IMR-90 (cell line): ENCODE measurements at regions not wholly inside any gene's neighbourhood (a gene's known extent, or its start where the extent isn't known, plus 50 kb on each side); places are given as distances from the start of the nearest gene placed in this dataset.

ENCODE experiments used
- ATAC-seq: fragments of 200-7000 bp; cut with Tn5 transposase; 2 replicates; pipeline ENCODE4 v1.9.1; 2020; ENCODE audit warnings: low read depth, mild to moderate bottlenecking, moderate library complexity
- BruUV-seq: library from RNA; stranded (reverse); fragments of 400-500 nt; replicated peaks from 2 replicates; lab custom pipeline; 2021; lab: Mats Ljungman, UMichigan
- CTCF ChIA-PET: fragments of 300-600 bp; formaldehyde crosslinking; extraction: SDS; loops from one replicate; lab custom pipeline; 2021; ENCODE audit warnings: antibody characterized with exemption; lab: Yijun Ruan, JAX
- POLR2A ChIA-PET: fragments of 300-600 bp; sonication (Branson Sonifier 250); formaldehyde crosslinking; loops from one replicate; lab custom pipeline; 2022; ENCODE audit warnings: antibody characterized with exemption; ENCODE audit not compliant: unreplicated experiment; lab: Charles Lee
- DNase-seq: peaks from one replicate; pipeline ENCODE4 v3.0.0; 2013
- H2AFZ ChIP-seq: replicated peaks from 2 replicates; pipeline ENCODE3; 2013; ENCODE audit warnings: low read length, mild to moderate bottlenecking; ENCODE audit not compliant: poor library complexity
- H2AK5ac ChIP-seq: 2 replicates; pipeline ENCODE4 v1.6.1; 2013; ENCODE audit warnings: low read depth, low read length, inconsistent platforms
- H2AK9ac ChIP-seq: replicated peaks from 2 replicates; pipeline ENCODE3; 2013; ENCODE audit warnings: mild to moderate bottlenecking, low read depth, low read length, moderate library complexity; ENCODE audit not compliant: poor library complexity
- H2BK120ac ChIP-seq: 2 replicates; pipeline ENCODE4 v1.6.1; 2013; ENCODE audit warnings: low read depth, low read length, inconsistent platforms
- H2BK15ac ChIP-seq: 3 replicates; pipeline ENCODE4 v1.6.1; 2013; ENCODE audit warnings: low read depth, low read length, inconsistent platforms
- H2BK20ac ChIP-seq: 2 replicates; pipeline ENCODE4 v1.6.1; 2013; ENCODE audit warnings: low read depth, mild to moderate bottlenecking, inconsistent platforms, low read length, moderate library complexity
- H2BK5ac ChIP-seq: 2 replicates; pipeline ENCODE4 v1.6.1; 2013; ENCODE audit warnings: mild to moderate bottlenecking, low read depth, low read length, inconsistent platforms; ENCODE audit not compliant: poor library complexity, severe bottlenecking
- H3K14ac ChIP-seq: replicated peaks from 2 replicates; pipeline ENCODE4 v1.6.1; 2013; ENCODE audit warnings: low read depth, low read length, inconsistent platforms
- H3K18ac ChIP-seq: 2 replicates; pipeline ENCODE4 v1.6.1; 2013; ENCODE audit warnings: low read depth, low read length, control low read depth
- H3K23ac ChIP-seq: 2 replicates; pipeline ENCODE4 v1.6.1; 2013; ENCODE audit warnings: low read depth, low read length, inconsistent platforms
- H3K27ac ChIP-seq: 2 replicates; pipeline ENCODE4 v1.5.1; 2013; ENCODE audit warnings: mild to moderate bottlenecking, control low read depth, low read length; ENCODE audit not compliant: insufficient read depth
- H3K27me3 ChIP-seq: 2 replicates; pipeline ENCODE4 v1.6.1; 2013; ENCODE audit warnings: low read length; ENCODE audit not compliant: control insufficient read depth, insufficient read depth
- H3K36me3 ChIP-seq: 2 replicates; pipeline ENCODE4 v1.6.1; 2013; ENCODE audit warnings: low read length, mixed read lengths; ENCODE audit not compliant: control insufficient read depth, insufficient read depth
- H3K4ac ChIP-seq: 2 replicates; pipeline ENCODE4 v1.6.1; 2013; ENCODE audit warnings: low read depth, low read length, inconsistent platforms
- H3K4me1 ChIP-seq: 2 replicates; pipeline ENCODE4 v1.6.1; 2013; ENCODE audit warnings: low read length, mixed read lengths; ENCODE audit not compliant: control insufficient read depth, insufficient read depth
- H3K4me2 ChIP-seq: 2 replicates; pipeline ENCODE4 v1.6.1; 2013; ENCODE audit warnings: low read depth, mild to moderate bottlenecking, control low read depth, low read length, moderate library complexity
- H3K4me3 ChIP-seq: 2 replicates; pipeline ENCODE4 v1.5.1; 2013; ENCODE audit warnings: low read depth, mild to moderate bottlenecking, control low read depth, low read length, moderate library complexity; ENCODE audit not compliant: insufficient read depth
- H3K56ac ChIP-seq: 2 replicates; pipeline ENCODE4 v1.6.1; 2013; ENCODE audit warnings: low read length, inconsistent platforms; ENCODE audit not compliant: insufficient read depth; ENCODE audit errors: extremely low read depth
- H3K79me1 ChIP-seq, 2 experiments: 2 replicates each; pipeline ENCODE4 v1.6.1; 2013; ENCODE audit warnings: low read length in 2 of 2, inconsistent platforms in 1 of 2, low read depth in 1 of 2
- H3K9ac ChIP-seq: 2 replicates; pipeline ENCODE4 v1.6.1; 2013; ENCODE audit warnings: low read depth, low read length, control low read depth
- H3K9me1 ChIP-seq: 2 replicates; pipeline ENCODE4 v1.6.1; 2013; ENCODE audit warnings: low read length, inconsistent platforms; ENCODE audit not compliant: insufficient read depth
- H3K9me3 ChIP-seq: 2 replicates; pipeline ENCODE4 v1.6.1; 2013; ENCODE audit warnings: low read length; ENCODE audit not compliant: control insufficient read depth, insufficient read depth
- H4K20me1 ChIP-seq: 2 replicates; pipeline ENCODE4 v1.6.1; 2013; ENCODE audit warnings: low read length, inconsistent platforms; ENCODE audit not compliant: insufficient read depth
- H4K5ac ChIP-seq: 2 replicates; pipeline ENCODE4 v1.6.1; 2013; ENCODE audit warnings: mild to moderate bottlenecking, low read depth, low read length, control low read depth
- H4K8ac ChIP-seq, 2 experiments: 2 replicates each; pipeline ENCODE4 v1.6.1; 2013; ENCODE audit warnings: low read depth in 2 of 2, low read length in 2 of 2, control low read depth in 1 of 2, inconsistent platforms in 1 of 2
- H4K91ac ChIP-seq: 2 replicates; pipeline ENCODE4 v1.6.1; 2013; ENCODE audit warnings: low read depth, low read length, inconsistent platforms; ENCODE audit not compliant: insufficient read depth
- CHD1 ChIP-seq: IDR thresholded peaks from 2 replicates; pipeline ENCODE4 v1.6.1; 2012; ENCODE audit warnings: low read depth, low read length, improper control_type of control experiment
- CTCF ChIP-seq: conservative IDR thresholded peaks from 2 replicates; pipeline ENCODE4 v1.5.1; 2012; ENCODE audit warnings: mild to moderate bottlenecking, low read depth, low read length, improper control_type of control experiment
- ELK1 ChIP-seq: fragments of 150-350 bp; IDR thresholded peaks from 2 replicates; pipeline ENCODE4 v1.6.1; 2016; ENCODE audit warnings: low read depth, mild to moderate bottlenecking, low read length, moderate library complexity, borderline replicate concordance
- FOS ChIP-seq: fragments of 150-350 bp; IDR thresholded peaks from 2 replicates; pipeline ENCODE4 v1.6.1; 2016; ENCODE audit warnings: low read depth, low read length
- MAFK ChIP-seq: IDR thresholded peaks from 2 replicates; pipeline ENCODE4 v1.6.1; 2012; ENCODE audit warnings: low read depth, low read length, improper control_type of control experiment
- MAZ ChIP-seq: IDR thresholded peaks from 2 replicates; pipeline ENCODE4 v1.6.1; 2012; ENCODE audit warnings: low read depth, mild to moderate bottlenecking, low read length, improper control_type of control experiment, moderate library complexity, borderline replicate concordance
- POLR2A ChIP-seq: IDR thresholded peaks from 2 replicates; pipeline ENCODE4 v1.6.1; 2012; ENCODE audit warnings: mild to moderate bottlenecking, low read depth, low read length
- RAD21 ChIP-seq: IDR thresholded peaks from 2 replicates; pipeline ENCODE4 v1.6.1; 2012; ENCODE audit warnings: low read length, improper control_type of control experiment
- RCOR1 ChIP-seq: IDR thresholded peaks from 2 replicates; pipeline ENCODE4 v1.6.1; 2012; ENCODE audit warnings: mild to moderate bottlenecking, low read length, improper control_type of control experiment; ENCODE audit not compliant: insufficient replicate concordance
- SMC3 ChIP-seq: fragments of 150-350 bp; IDR thresholded peaks from 2 replicates; pipeline ENCODE4 v1.6.1; 2016; ENCODE audit warnings: low read depth, mild to moderate bottlenecking, antibody characterized with exemption, low read length, moderate library complexity
- WGBS, 2 experiments: methylation state at CpG; one replicate each; pipeline versions ENCODE4 v1.1.5 to v1.1.7; 2013; ENCODE audit warnings: missing lambda C conversion rate in 2 of 2; ENCODE audit not compliant: insufficient read length in 1 of 2; ENCODE audit errors: extremely low coverage in 2 of 2; 5-methylcytosine and 5-hydroxymethylcytosine counted together
- dilution Hi-C: fragments of 300-500 bp; cut with HindIII; formaldehyde crosslinking; loops from one replicate; pipeline ENCODE4 v1.14.3; 2018; ENCODE audit warnings: low sequenced_read_pairs; ENCODE audit not compliant: unreplicated experiment
- in situ Hi-C: fragments of 300-500 bp; cut with MboI; formaldehyde crosslinking; loops from 3 replicates; pipeline ENCODE4 v1.14.3; 2019; ENCODE audit warnings: low sequenced_read_pairs, inconsistent platforms, mixed read lengths
- intact Hi-C: fragments of 100-400 bp; cut with micrococcal nuclease; formaldehyde crosslinking; loops from 2 replicates; pipeline ENCODE4 v1.10.0; 2022

GRCh38 chr2:146386096-146386495 lies 1458.7 kb upstream of the ACVR2A start:
- in situ Hi-C loops (no loop called here), dilution Hi-C loops (no loop called here), intact Hi-C loops (no loop called here)
- no peak overlapping the region for H4K91ac ChIP-seq
- TF ChIP-seq ELK1: no peak
- TF ChIP-seq CHD1: no peak
- no peak for TF ChIP-seq RAD21
- no peak for TF ChIP-seq SMC3
- TF ChIP-seq MAFK: no peak
- no peak for TF ChIP-seq CTCF
- TF ChIP-seq RCOR1: no peak
- no peak for TF ChIP-seq POLR2A
- TF ChIP-seq MAZ: no peak
- TF ChIP-seq FOS: no peak
- no peak overlapping the region for H2AK9ac ChIP-seq
- no peaks in the 10 kb centered on the region for H3K27me3 ChIP-seq
- no peak overlapping the region for H2BK15ac ChIP-seq
- no peak overlapping the region for H3K4ac ChIP-seq
- ChIA-PET POLR2A (no interaction called here), CTCF (no interaction called here)
- H3K9me3 ChIP-seq: no peaks in the 10 kb centered on the region
- no peak overlapping the region for H3K4me3 ChIP-seq
- H3K36me3 ChIP-seq: no peaks in the 10 kb centered on the region
- no peak overlapping the region for H3K9ac ChIP-seq
- H2BK120ac ChIP-seq: no peak overlapping the region
- no peak overlapping the region for H2AK5ac ChIP-seq
- H3K9me1 ChIP-seq: no peaks in the 10 kb centered on the region
- H4K8ac ChIP-seq: no peak overlapping the region
- WGBS, 2 experiments: no CpG with 5 or more reads among the region's 1 CpG
- no peak overlapping the region for H3K18ac ChIP-seq
- H3K79me1 ChIP-seq: no peaks in the 10 kb centered on the region
- H3K4me2 ChIP-seq: no peak overlapping the region
- DNase-seq: no peak
- H4K5ac ChIP-seq: no peak overlapping the region
- no peaks in the 10 kb centered on the region for H3K4me1 ChIP-seq
- BruUV-seq: no TSS peak
- H3K23ac ChIP-seq: no peak overlapping the region
- no peak overlapping the region for H2BK5ac ChIP-seq
- ATAC-seq: no peak
- H2AFZ ChIP-seq: no peak overlapping the region
- H4K20me1 ChIP-seq: no peaks in the 10 kb centered on the region
- no peak overlapping the region for H3K14ac ChIP-seq
- H3K27ac ChIP-seq: no peak overlapping the region
- no peak overlapping the region for H2BK20ac ChIP-seq
- no peak overlapping the region for H3K56ac ChIP-seq
